BJ (cell line): ENCODE measurements at regions not wholly inside any gene's neighbourhood (a gene's known extent, or its start where the extent isn't known, plus 50 kb on each side); places are given as distances from the start of the nearest gene placed in this dataset.

Source experiments
- CTCF ChIA-PET: fragments of 350-600 bp; formaldehyde crosslinking; extraction: SDS; loops from one replicate; lab custom pipeline; 2021; ENCODE audit warnings: antibody characterized with exemption, inconsistent platforms; lab: Yijun Ruan, JAX
- POLR2A ChIA-PET: fragments of 300-600 bp; sonication (Branson Sonifier 250); formaldehyde crosslinking; extraction: SDS; loops from one replicate; lab custom pipeline; 2021; ENCODE audit warnings: antibody characterized with exemption; lab: Charles Lee
- DNase-seq: peaks from one replicate; pipeline ENCODE4 v3.0.0-alpha.2; 2011; ENCODE audit warnings: low read depth
- H3K27me3 ChIP-seq: 2 replicates; pipeline ENCODE4 v1.6.0; 2011; ENCODE audit warnings: low read length; ENCODE audit not compliant: control insufficient read depth, insufficient read depth
- H3K36me3 ChIP-seq: 2 replicates; pipeline ENCODE4 v1.5.1; 2011; ENCODE audit warnings: low read length; ENCODE audit not compliant: control insufficient read depth, insufficient read depth
- H3K4me3 ChIP-seq: 2 replicates; pipeline ENCODE4 v1.5.1; 2011; ENCODE audit warnings: low read depth, mild to moderate bottlenecking, control low read depth, low read length
- CTCF ChIP-seq: IDR thresholded peaks from 2 replicates; pipeline ENCODE4 v1.5.1; 2011; ENCODE audit warnings: low read depth, mild to moderate bottlenecking, control low read depth, inconsistent platforms, low read length, moderate library complexity; ENCODE audit not compliant: insufficient read depth

- TF ChIP-seq CTCF = no peak
- ChIA-PET POLR2A (interaction anchor here (0.6 kb wide), 1 partner anchor 902 kb away, joined by 4 read pairs; no protein-coding TSS in a partner anchor), CTCF (interaction anchor here (0.5 to 3.9 kb wide), 7 partner anchors 11 to 1220 kb away, joined by 3 to 30 read pairs (median 3); no protein-coding TSS in a partner anchor)
- Histone ChIP-seq H3K4me3 (no peak overlapping the region), H3K36me3 (no peaks in the 10 kb centered on the region), H3K27me3 (no peaks in the 10 kb centered on the region)
- no peak for DNase-seq
These were observed 58.2 kb upstream of the RPS23 start for GRCh38 chr5:82336226-82336958.

GRCh38 chr5:82335806-82336205 lies 57.7 kb upstream of the RPS23 start:
- Histone ChIP-seq H3K27me3 (no peaks in the 10 kb centered on the region), H3K4me3 (no peak overlapping the region), H3K36me3 (no peaks in the 10 kb centered on the region)
- no peak for DNase-seq
- no peak for TF ChIP-seq CTCF
- ChIA-PET CTCF (interaction anchor here (0.9 to 3.9 kb wide), 5 partner anchors 11 to 53 kb away, joined by 3 to 30 read pairs (median 5); no protein-coding TSS in a partner anchor), POLR2A (no interaction called here)

- H3K36me3 ChIP-seq = no peaks in the 10 kb centered on the region
- no peak overlapping the region for H3K4me3 ChIP-seq
- POLR2A ChIA-PET = interaction anchor here (0.9 kb wide), 1 partner anchor 13 kb away, joined by 4 read pairs; no protein-coding TSS in a partner anchor
- TF ChIP-seq CTCF = no peak
- peak; percentile 95 for DNase-seq
- H3K27me3 ChIP-seq = no peaks in the 10 kb centered on the region
- CTCF ChIA-PET = interaction anchor here (0.5 to 3.9 kb wide), 7 partner anchors 12 to 169 kb away, joined by 3 to 30 read pairs (median 4); no protein-coding TSS in a partner anchor
These were observed 56.7 kb upstream of the RPS23 start for GRCh38 chr5:82334856-82335255.

- POLR2A ChIA-PET = interaction anchor here (0.9 kb wide), 1 partner anchor 13 kb away, joined by 4 read pairs; no protein-coding TSS in a partner anchor
- CTCF ChIA-PET = interaction anchor here (0.5 to 3.9 kb wide), 4 partner anchors 13 to 164 kb away, joined by 3 to 30 read pairs (median 7); no protein-coding TSS in a partner anchor
- DNase-seq = no peak
- H3K36me3 ChIP-seq = no peaks in the 10 kb centered on the region
- no peak for TF ChIP-seq CTCF
- no peak overlapping the region for H3K4me3 ChIP-seq
- H3K27me3 ChIP-seq = no peaks in the 10 kb centered on the region
These were observed 56.0 kb upstream of the RPS23 start for GRCh38 chr5:82334085-82334692.
